Endothelial cell of umbilical vein (primary cell): ENCODE measurements at regions not wholly inside any gene's neighbourhood (a gene's known extent, or its start where the extent isn't known, plus 50 kb on each side); places are given as distances from the start of the nearest gene placed in this dataset.

Experiments used
- BruUV-seq: library from RNA; stranded (reverse); fragments of 400-500 nt; replicated peaks from 2 replicates; lab custom pipeline; 2021; lab: Mats Ljungman, UMichigan
- CTCF ChIA-PET: fragments of 300-600, 350-600 bp; sonication (Branson Sonifier 250); formaldehyde crosslinking; loops from one replicate; lab custom pipeline; 2021; ENCODE audit warnings: antibody characterized with exemption, inconsistent platforms; lab: Charles Lee
- POLR2A ChIA-PET: fragments of 300-600, 350-600 bp; sonication (Branson Sonifier 250); formaldehyde crosslinking; loops from one replicate; lab custom pipeline; 2021; ENCODE audit warnings: antibody characterized with exemption, inconsistent platforms; lab: Charles Lee
- DNase-seq: peaks from one replicate; pipeline ENCODE4 v3.0.0-alpha.2; 2011; ENCODE audit warnings: low read depth, low spot score
- FAIRE-seq: peaks from 2 replicates; lab custom pipeline; 2011; peaks lifted over from hg19 to GRCh38; lab: Jason Lieb, UNC
- H2AFZ ChIP-seq: 2 replicates; pipeline ENCODE4 v1.6.0; 2012; ENCODE audit warnings: low read depth, low read length, control low read depth, inconsistent platforms
- H3K27ac ChIP-seq: 2 replicates; pipeline ENCODE4 v1.5.1; 2011; ENCODE audit warnings: low read depth, mild to moderate bottlenecking, control low read depth, low read length, moderate library complexity; ENCODE audit not compliant: insufficient read depth
- H3K27me3 ChIP-seq, 2 experiments: 2 replicates each; pipeline versions ENCODE4 v1.6.0 to v1.6.1; 2011; ENCODE audit warnings: low read length in 2 of 2, mixed read lengths in 1 of 2; ENCODE audit not compliant: control insufficient read depth in 2 of 2, insufficient read depth in 2 of 2
- H3K36me3 ChIP-seq, 2 experiments: 2 replicates in 1 of 2; 3 replicates in 1 of 2; pipeline ENCODE4 v1.5.1; 2011; ENCODE audit warnings: low read length in 2 of 2, mild to moderate bottlenecking in 1 of 2, moderate library complexity in 1 of 2; ENCODE audit not compliant: control insufficient read depth in 2 of 2, insufficient read depth in 2 of 2; ENCODE audit errors: extremely low read depth in 1 of 2
- H3K4me1 ChIP-seq: 3 replicates; pipeline ENCODE4 v1.5.1; 2011; ENCODE audit warnings: mild to moderate bottlenecking, low read length; ENCODE audit not compliant: control insufficient read depth, insufficient read depth; ENCODE audit errors: extremely low read depth
- H3K4me2 ChIP-seq: 2 replicates; pipeline ENCODE4 v1.6.1; 2011; ENCODE audit warnings: low read length, control low read depth, mixed read lengths; ENCODE audit not compliant: insufficient read depth
- H3K4me3 ChIP-seq, 3 experiments: fragments of 200-600 bp in 1 of 3; sonication (generic), shearing (Covaris generic) in 1 of 3; replicated peaks in 1 of 3; 2 replicates each; pipeline ENCODE4 v1.5.1; 2011 to 2016; ENCODE audit warnings: control low read depth in 3 of 3, low read length in 3 of 3, mild to moderate bottlenecking in 2 of 3, inconsistent platforms in 1 of 3, low read depth in 1 of 3, moderate library complexity in 1 of 3; ENCODE audit not compliant: insufficient read depth in 1 of 3
- H3K79me2 ChIP-seq: 2 replicates; pipeline ENCODE4 v1.6.0; 2012; ENCODE audit warnings: low read length, inconsistent platforms; ENCODE audit not compliant: control insufficient read depth, insufficient read depth
- H3K9ac ChIP-seq: replicated peaks from 2 replicates; pipeline ENCODE3; 2011; ENCODE audit warnings: low read length, control low read depth; ENCODE audit not compliant: insufficient read depth; ENCODE audit errors: extremely low read depth
- H3K9me1 ChIP-seq: replicated peaks from 3 replicates; pipeline ENCODE4 v1.6.0; 2011; ENCODE audit warnings: mild to moderate bottlenecking, low read length; ENCODE audit not compliant: control insufficient read depth, insufficient read depth; ENCODE audit errors: extremely low read depth
- H3K9me3 ChIP-seq: replicated peaks from 2 replicates; pipeline ENCODE4 v1.5.1; 2012; ENCODE audit warnings: low read length, inconsistent platforms; ENCODE audit not compliant: control insufficient read depth, insufficient read depth
- H4K20me1 ChIP-seq: replicated peaks from 2 replicates; pipeline ENCODE3; 2011; ENCODE audit warnings: mild to moderate bottlenecking, low read length; ENCODE audit not compliant: control insufficient read depth, insufficient read depth; ENCODE audit errors: extremely low read depth
- JUN ChIP-seq: IDR thresholded peaks from 2 replicates; pipeline ENCODE4 v1.6.1; 2011; ENCODE audit warnings: borderline replicate concordance, low read depth; ENCODE audit not compliant: insufficient read length, insufficient read depth
- POLR2A ChIP-seq: IDR thresholded peaks from 2 replicates; pipeline ENCODE4 v1.6.1; 2012; ENCODE audit warnings: low read depth, mild to moderate bottlenecking, control low read depth, low read length
- dilution Hi-C: fragments of 300-500 bp; cut with MboI; formaldehyde crosslinking; loops from one replicate; pipeline ENCODE4 v1.15.0; 2019; ENCODE audit warnings: low sequenced_read_pairs; ENCODE audit not compliant: extremely low pct_ligation_motif_present
- intact Hi-C: fragments of 100-400 bp; cut with micrococcal nuclease; formaldehyde crosslinking; loops from one replicate; pipeline ENCODE4 v1.10.0; 2022
- TF ChIP-seq, protein P1 (sequence below): IDR thresholded peaks from 2 replicates; pipeline ENCODE4 v1.6.1; 2011; ENCODE audit not compliant: insufficient read depth, insufficient read length

DNA sequence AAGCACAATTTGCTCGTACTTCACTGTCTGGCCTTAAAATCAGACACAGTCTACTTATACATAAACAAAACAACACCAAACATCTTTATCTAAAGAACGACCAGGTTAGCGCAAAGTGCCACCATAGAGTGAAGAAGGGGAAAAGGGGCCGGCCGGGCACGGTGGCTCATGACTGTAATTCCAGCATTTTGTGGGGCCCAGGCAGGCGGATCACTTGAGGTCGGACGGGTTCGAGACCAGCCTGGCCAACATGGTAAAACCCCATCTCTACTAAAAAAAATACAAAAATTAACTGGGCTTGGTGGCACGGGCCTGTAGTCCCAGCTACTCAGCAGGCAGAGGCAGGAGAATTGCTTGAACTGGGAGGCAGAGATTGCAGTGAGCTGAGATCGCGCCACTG is 118.5 kb upstream of the RIOK3 start:
- Histone ChIP-seq H3K4me3 (no peak overlapping the region), H3K36me3 (no peaks in the 10 kb centered on the region), H2AFZ (no peak overlapping the region), H3K4me1 (peaks cover 11% of the 10 kb centered on the region), H3K9me3 (no peaks in the 10 kb centered on the region), H3K79me2 (no peaks in the 10 kb centered on the region), H3K9me1 (no peaks in the 10 kb centered on the region), H3K9ac (no peak overlapping the region), H3K27me3 (no peaks in the 10 kb centered on the region), H3K27ac (no peak overlapping the region), H3K4me2 (no peak overlapping the region), H4K20me1 (no peaks in the 10 kb centered on the region)
- TF ChIP-seq POLR2A: no peak
- ChIA-PET POLR2A (no interaction called here), CTCF (no interaction called here)
- BruUV-seq: no TSS peak
- FAIRE-seq (no peak), DNase-seq (no peak)
- dilution Hi-C loops (no loop called here), intact Hi-C loops (no loop called here)

DNA sequence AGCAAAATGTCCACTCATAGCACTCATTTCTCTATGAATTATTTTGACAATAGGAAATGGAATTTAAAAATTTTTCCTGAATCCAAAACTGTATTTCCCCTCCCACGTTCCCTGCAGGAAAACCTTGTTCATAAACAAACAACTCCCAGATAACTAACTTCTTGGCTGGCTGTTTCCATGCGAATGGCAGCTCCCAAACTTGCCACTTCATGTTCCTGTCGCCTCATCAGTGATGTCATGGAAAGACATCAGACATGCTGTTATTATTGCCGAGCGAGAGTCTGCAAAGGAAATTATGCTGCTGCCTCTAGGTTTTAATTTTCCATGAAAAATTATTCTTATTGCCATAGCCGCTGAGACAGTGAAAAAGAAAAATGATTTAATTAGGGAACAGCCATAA is 117.0 kb upstream of the RIOK3 start:
- POLR2A ChIA-PET: no interaction called here
- Histone ChIP-seq H3K27ac (no peak overlapping the region), H3K9me1 (no peaks in the 10 kb centered on the region), H2AFZ (peak overlapping the region; percentile 52), H3K9ac (peak overlapping the region; percentile 5), H3K9me3 (no peaks in the 10 kb centered on the region), H3K4me3 (no peak overlapping the region), H4K20me1 (no peaks in the 10 kb centered on the region), H3K27me3 (no peaks in the 10 kb centered on the region), H3K4me1 (peaks cover 11% of the 10 kb centered on the region), H3K4me2 (peak overlapping the region; percentile 52), H3K79me2 (no peaks in the 10 kb centered on the region), H3K36me3 (no peaks in the 10 kb centered on the region)
- CTCF ChIA-PET: interaction anchor here (0.8 to 1.4 kb wide), 3 partner anchors 12 to 55 kb away, joined by 3 to 6 read pairs (median 3); no protein-coding TSS in a partner anchor
- TF ChIP-seq JUN: peak; percentile 41
- TF ChIP-seq, protein P1, sequence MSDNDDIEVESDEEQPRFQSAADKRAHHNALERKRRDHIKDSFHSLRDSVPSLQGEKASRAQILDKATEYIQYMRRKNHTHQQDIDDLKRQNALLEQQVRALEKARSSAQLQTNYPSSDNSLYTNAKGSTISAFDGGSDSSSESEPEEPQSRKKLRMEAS: no peak
- intact Hi-C loops (loop anchor here (2.0 kb wide), 1 partner anchor 75 kb away; no protein-coding TSS in a partner anchor), dilution Hi-C loops (no loop called here)
- DNase-seq (peak; percentile 93), FAIRE-seq (peak; percentile 77)
- no TSS peak for BruUV-seq
